ENCODE measurements at regions not wholly inside any gene's neighbourhood (a gene's known extent, or its start where the extent isn't known, plus 50 kb on each side); places are given as distances from the start of the nearest gene placed in this dataset.

- TF ChIP-seq PAX5 (IDR thresholded peaks at IDR 0.05; ENCODE audit: insufficient read depth, low read length, severe bottlenecking) (no peak), POLR2A (IDR thresholded peaks at IDR 0.05; ENCODE audit: low read depth, low read length) (no peak), POLR2AphosphoS5 (IDR thresholded peaks at IDR 0.05; ENCODE audit: low read depth, low read length) (no peak)
These were observed 242.2 kb upstream of the KBTBD8 start for GRCh38 chr3:66755924-66756323.
